ENCODE measurements at regions not wholly inside any gene's neighbourhood (a gene's known extent, or its start where the extent isn't known, plus 50 kb on each side); places are given as distances from the start of the nearest gene placed in this dataset.

- TF ChIP-seq CTCF (IDR thresholded peaks at IDR 0.05; ENCODE audit: control insufficient read depth, insufficient read depth, low read depth, low read length, missing control alignments) = no peak
- no peak overlapping the region for H3K4me3 ChIP-seq (ENCODE audit: control insufficient read depth, low read depth, low read length)
- no peak for DNase-seq (ENCODE audit: low read depth)
Observed at GRCh38 chr3:154571553-154572226, 141.7 kb upstream of the GPR149 start.

GRCh38 chr3:154568064-154568463, 138.1 kb upstream of the GPR149 start:
- no peak for TF ChIP-seq CTCF (IDR thresholded peaks at IDR 0.05; ENCODE audit: control insufficient read depth, insufficient read depth, low read depth, low read length, missing control alignments)
- no peak overlapping the region for H3K4me3 ChIP-seq (ENCODE audit: control insufficient read depth, low read depth, low read length)
- DNase-seq (ENCODE audit: low read depth) = no peak

DNA sequence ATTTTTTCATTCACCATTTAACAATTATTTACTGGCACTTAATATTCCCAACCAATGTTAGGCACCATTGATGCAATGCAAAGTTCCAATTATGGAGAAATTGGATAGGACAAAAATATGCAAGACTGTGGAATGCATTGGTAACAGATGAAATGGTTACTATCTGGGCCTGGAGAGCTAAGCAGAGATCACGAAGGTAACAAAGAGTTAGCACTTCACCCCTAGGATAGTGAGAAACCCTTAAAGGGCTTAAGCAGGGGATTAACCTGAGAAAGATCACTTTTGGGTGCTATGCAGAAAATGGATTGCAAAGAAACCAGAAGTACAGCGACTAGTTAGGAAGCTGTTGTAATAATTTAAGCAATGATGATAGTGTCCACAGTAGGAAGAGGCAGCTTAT, 129.6 kb upstream of the GPR149 start:
- no peak overlapping the region for H3K4me3 ChIP-seq (ENCODE audit: control insufficient read depth, low read depth, low read length)
- no peak for DNase-seq (ENCODE audit: low read depth)
- TF ChIP-seq CTCF (IDR thresholded peaks at IDR 0.05; ENCODE audit: control insufficient read depth, insufficient read depth, low read depth, low read length, missing control alignments) = no peak

- no peak for TF ChIP-seq CTCF (IDR thresholded peaks at IDR 0.05; ENCODE audit: control insufficient read depth, insufficient read depth, low read depth, low read length, missing control alignments)
- no peak overlapping the region for H3K4me3 ChIP-seq (ENCODE audit: control insufficient read depth, low read depth, low read length)
- no peak for DNase-seq (ENCODE audit: low read depth)
Observed at GRCh38 chr3:154552338-154552737, 122.3 kb upstream of the GPR149 start.

GRCh38 chr3:154549391-154549790, 119.4 kb upstream of the GPR149 start:
- no peak for TF ChIP-seq CTCF (IDR thresholded peaks at IDR 0.05; ENCODE audit: control insufficient read depth, insufficient read depth, low read depth, low read length, missing control alignments)
- no peak for DNase-seq (ENCODE audit: low read depth)
- no peak overlapping the region for H3K4me3 ChIP-seq (ENCODE audit: control insufficient read depth, low read depth, low read length)

GRCh38 chr3:154548341-154548740, 118.4 kb upstream of the GPR149 start:
- no peak for DNase-seq (ENCODE audit: low read depth)
- no peak overlapping the region for H3K4me3 ChIP-seq (ENCODE audit: control insufficient read depth, low read depth, low read length)
- no peak for TF ChIP-seq CTCF (IDR thresholded peaks at IDR 0.05; ENCODE audit: control insufficient read depth, insufficient read depth, low read depth, low read length, missing control alignments)

All from AG09309 (cell line).